Hematopoietic multipotent progenitor cell treated with erythropoietin and hydrocortisone succinate and interleukin-3 and kit ligand, for 15 days (in vitro differentiated cells): ENCODE measurements at regions not wholly inside any gene's neighbourhood (a gene's known extent, or its start where the extent isn't known, plus 50 kb on each side); places are given as distances from the start of the nearest gene placed in this dataset.

Source experiments
- DNase-seq: peaks from one replicate; pipeline ENCODE4 v3.0.0-alpha.2; 2015; ENCODE audit warnings: low spot score

DNA sequence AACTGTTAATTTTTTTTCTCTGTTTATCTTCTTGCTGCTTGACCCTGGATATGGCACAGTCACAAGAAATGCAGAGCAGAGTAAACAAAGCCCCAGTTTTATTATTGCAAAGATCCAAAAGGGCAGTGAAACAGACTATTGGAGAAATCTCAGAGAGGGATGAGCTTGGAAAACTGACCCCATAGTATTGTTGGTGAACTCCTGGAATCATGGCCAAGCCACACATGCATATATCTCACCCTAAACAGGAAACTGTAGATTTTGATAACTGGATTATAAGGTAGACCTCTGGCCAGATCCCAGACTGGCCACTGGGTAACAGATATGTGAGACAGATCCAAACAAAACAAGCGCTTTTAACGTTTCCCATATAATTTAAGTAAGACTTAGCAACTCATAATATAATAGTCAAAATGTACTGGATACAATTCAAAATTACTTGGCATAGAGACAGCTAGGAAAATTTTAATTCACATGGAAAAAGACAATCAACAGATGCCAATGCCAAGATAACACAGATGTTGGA is 263.5 kb upstream of the SEMA6A start:
- DNase-seq = no peak

DNA sequence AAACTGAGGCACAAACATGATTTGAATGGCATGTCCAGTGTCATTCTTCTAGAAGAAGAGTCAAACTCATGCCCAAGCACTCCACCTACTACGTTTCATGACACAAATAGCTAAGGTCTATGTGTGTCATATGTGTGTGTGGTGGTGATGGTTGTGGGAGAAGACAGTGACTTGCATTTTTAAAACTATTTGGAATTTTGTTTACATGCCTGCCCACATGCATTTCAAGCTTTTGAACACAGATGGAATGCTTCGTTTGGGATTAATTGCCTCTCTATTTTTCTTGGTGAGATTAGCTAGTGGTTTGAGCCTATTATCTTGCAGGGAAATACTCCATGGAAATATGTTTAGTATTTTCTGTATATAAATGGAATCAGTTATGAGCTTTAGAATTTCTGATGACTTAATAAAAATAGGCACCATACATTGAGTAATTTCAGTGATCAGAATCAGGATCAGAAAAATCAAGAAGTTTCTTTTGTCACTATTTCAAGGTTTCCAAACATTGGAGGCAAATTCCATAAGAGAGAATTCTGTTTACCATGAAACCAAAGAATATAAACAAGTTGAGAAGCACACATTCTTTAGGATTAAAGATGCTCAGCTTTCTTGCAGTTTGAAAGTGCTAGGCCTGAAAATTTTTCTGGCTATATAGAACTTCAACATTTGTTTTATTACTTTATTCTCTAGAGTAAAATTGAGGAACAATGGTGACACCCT is 260.3 kb upstream of the SEMA6A start:
- no peak for DNase-seq

DNA sequence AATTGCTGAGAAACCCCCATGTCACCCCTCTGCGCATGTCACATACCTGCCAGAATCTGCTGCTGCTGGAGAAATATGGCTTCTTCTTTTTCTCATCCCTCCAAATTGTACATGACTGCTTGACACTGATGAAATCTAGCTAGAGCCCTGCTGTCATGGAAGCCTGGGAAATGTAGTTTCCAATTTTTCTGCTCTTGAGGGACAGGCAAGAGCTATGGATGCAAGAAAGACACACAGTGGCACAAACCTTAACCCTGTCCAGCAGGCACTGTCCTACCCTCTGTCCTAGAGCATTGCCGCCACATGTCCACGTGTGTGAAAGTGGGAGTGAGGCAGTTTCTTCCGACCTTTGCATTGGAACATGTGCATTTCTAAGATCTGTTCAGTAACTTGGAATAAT is 255.5 kb upstream of the SEMA6A start:
- no peak for DNase-seq

DNA sequence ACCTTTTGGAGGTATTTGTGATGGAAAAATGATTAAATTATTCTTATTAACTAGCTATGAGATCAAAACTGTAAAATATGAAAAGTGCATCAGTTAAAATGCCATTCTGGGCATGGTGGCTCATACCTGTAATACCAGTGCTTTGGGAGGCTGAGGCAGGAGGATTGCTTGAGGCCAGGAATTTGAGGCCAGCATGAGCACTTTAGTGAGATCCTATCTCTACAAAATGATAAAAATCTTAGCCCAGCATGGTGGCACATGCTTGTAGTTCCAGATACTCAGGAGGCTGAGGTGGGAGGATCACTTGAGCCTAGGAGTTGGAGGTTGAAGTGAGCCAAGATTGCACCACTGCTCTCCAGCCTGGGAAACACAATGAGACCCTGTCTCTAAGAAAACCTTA is 252.5 kb upstream of the SEMA6A start:
- DNase-seq = no peak

DNA sequence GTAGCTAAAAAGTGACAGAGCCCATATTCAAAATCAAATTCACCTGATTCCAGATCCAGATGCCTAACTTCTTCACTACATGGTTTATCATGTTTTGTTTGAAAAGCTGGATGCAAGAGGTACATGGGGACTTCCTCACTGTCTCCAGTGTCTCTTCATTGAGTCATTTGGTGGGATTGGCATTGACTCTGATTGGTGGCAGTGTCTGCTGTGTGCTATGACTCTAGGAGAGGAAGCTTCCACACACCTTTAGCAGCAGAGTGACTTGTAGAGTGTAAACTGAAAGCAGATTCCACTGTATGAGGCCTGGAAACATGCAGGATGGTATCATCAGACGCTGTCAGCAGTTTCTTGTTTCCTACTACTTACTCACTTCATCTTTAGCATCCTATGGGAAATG is 250.9 kb upstream of the SEMA6A start:
- no peak for DNase-seq

DNA sequence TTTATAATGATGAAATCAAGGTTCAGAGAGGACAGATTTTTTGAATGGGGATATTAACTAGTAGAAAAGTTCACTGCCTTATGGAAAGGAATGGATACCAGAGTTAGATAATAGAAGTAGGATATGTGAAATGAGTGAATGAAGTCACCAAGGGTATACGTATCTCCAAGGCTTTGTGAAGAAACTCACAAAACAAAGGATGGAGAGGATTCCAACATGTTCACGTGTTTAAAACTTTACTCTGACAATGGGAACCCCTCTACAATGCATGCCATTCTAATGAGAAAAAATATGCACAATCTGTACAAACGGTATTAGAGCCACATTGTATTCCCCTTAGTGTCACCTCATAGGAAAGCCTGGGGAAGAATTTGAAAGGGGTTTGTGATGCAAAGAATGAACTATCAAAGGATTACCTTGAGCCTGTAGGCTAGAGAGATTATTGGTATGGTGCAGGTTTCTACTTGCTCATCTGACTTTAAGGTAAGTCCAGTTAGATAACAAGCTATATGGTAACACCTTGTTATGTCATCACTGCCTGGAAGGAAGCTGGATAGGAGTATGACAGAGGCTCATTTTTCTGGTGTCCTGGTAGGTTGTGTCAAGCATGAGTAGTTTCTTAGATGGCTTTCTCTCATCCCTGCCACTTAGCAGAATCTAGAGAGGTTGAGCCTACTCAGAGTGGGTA is 250.3 kb upstream of the SEMA6A start:
- DNase-seq = no peak

DNA sequence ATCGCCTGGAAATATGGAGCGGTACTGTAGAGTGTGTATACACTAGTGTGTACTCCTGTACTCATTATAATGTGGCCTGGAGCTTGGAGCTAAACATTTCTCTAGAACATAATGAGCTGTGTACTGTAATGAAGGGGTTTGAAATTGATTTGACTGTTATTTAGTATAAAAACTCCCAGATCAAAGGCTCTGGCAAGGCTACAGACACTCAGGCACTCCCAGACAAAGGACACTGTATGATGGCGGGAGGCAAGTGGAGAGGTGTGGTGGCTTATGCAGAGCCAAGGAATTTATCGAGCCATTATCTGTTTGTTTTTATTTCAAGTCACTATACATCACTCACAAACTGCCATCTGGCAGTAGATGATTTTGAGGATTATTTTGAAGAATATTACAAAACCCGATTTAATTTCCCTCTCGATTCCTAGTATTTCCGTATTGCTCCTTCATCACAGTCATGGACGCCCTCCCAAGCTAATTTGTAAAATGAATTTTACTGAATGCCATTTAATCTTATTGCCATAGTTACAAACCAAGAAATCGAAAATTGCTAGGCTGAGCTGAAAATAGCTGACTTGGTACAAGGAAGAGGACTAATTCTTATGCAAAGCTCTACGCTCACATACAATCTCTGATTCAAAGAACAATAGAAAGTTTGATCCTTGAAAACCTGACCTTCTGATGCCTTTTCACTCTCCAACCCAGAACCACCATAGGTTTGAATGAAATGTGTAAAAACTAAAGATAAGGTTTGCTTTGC is 240.2 kb upstream of the SEMA6A start:
- DNase-seq = no peak

DNA sequence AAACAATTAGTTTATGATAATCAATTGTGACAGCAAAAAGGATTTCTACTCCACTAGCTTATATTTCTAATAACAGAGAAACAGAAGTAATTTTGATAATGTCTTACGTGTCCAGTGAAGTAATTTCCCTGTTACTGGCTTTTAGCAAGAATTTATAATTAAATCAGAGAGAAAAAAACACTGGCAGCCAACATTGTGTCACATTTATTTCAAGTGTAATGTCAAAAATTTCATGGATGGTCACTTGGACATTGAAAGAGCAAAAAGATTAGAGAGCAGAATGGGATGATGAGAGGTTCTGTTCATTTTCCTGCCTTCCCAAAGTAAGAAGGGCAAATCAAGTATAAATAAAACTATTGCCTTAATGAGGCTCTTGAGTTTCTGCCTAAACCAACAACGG is 239.3 kb upstream of the SEMA6A start:
- no peak for DNase-seq

DNA sequence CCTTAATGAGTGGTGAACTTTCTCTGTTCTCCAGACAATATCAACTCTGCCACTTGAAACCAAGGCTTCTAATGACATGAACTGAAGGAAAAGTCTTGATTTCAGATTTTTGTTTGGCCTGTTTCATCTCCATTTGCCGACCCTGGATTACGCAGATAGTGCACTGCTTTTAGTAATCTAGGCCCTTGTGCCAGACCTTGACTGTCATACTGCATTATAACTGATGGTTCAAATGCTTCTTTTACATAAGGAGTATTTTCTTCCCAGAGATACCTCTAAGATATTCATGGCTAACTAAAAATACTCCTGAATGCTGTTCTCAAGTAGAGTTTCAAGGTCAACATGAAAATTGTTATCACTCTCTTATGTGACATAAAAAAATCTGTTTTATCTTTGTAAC is 238.7 kb upstream of the SEMA6A start:
- DNase-seq = no peak

DNA sequence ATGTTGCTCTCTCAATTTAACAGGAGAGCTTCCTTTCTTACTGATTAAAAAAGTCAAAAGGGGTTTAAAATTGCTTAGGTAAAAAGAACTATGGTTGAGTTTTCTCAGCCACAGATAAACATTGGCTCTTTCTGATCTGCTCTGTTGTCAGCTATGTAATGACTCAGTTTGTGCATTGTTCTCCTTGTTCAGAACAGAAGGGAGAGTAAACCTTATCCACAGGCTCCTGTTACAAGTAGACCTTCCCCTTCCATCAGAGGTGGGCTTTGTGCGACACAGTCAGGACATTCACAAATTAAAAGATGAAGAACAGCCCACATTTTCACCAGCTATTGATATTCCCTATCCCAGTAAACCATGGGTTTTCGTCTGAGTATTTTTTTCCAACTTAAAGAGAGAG is 236.3 kb upstream of the SEMA6A start:
- DNase-seq = no peak

DNA sequence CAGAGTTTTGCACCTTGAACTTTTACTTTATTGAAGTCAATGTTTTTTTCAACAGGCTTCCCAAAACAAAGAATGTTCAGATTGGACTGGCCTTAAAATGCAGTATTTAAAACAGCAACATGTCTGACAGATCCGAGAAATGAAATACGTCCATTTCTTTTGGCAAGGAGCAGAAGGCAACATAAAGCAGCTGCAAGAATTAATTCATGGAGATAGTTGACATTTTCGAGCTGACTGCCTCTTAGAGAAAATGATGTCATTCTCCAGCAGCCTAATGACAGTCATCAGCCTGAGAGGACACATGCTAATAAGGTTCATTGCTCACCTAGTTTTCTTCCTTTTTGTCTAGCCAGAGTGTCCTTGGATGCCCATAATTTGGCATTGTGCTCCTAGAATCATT is 232.2 kb upstream of the SEMA6A start:
- no peak for DNase-seq

DNA sequence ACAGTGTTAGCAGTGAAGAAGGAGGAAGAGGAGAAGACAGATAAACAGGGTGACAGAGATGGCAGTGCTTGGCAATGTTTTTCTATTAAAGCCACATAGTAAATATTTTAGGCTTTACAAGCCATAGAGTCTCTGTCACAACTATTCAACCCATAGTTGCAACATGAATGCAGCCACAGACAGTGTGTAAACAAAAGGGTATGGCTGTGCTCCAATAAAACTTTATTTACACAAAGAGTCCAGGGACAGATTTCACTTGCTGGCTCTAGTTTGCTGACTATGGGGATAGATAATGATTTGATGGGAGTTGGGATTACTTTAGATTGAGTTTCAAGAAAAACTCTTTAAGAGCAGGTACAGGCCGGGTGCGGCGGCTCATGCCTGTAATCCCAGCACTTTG is 224.8 kb upstream of the SEMA6A start:
- no peak for DNase-seq

DNA sequence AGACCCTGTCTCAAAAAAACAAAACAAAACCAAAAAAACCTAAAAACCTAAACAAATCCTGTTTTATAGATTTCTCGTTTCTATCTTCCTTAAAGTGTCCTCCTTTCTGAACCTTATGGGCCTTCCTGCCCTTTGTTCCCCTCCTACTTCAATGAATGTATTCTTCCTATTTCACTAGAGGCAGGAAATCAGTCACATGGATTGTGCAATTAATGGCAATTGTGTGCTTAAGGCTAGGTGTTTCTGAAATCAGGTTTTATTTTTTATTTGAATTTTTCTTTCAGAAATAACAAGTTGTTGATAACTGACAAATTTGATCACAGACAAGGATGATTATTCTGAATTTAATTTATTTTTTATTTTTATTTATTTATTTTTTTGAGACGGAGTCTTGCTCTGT is 220.6 kb upstream of the SEMA6A start:
- DNase-seq = no peak

DNA sequence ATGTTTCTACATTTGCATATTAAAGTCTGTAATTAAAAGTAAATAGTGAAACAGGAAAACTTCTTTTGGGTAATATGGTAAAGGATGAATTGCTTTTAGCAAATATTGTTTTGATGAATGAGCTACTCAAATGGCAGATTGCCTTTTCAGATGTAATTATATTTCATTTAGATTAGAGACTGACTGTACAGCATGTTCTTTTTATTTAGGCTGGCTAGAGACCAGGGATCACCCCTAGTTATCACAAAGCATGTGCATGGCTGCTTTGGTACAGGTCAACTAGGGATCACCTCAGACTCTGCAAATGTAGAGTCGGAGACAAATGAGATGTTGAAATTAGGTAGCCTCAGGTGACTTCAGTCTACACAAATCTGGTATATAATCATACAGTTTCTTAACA is 214.9 kb upstream of the SEMA6A start:
- no peak for DNase-seq

DNA sequence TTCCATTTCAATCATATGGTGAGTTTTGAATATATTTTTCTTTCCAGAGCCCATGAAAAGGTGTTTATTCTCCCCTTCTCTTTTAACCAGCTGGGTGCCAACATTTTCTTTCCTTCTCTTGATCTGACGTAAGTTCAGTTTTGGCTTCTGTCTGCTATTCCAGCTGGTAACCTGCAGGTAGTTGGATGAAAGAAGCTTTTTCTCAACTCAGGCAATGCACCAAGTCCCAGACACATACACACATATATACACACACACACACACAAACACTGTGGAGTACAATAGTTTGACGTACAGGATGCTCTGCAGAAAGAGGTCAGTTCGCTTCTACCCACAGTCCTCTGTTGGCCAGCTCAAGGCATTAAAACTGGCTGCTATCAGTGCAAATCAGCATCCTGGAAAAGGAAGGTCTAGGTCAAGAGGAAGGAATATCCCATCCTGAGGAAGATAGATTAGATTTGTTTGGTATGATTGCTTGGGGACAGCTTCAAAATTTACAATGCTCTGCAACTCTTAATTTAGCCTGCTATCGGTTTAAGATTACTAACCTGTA is 214.3 kb upstream of the SEMA6A start:
- DNase-seq = no peak

DNA sequence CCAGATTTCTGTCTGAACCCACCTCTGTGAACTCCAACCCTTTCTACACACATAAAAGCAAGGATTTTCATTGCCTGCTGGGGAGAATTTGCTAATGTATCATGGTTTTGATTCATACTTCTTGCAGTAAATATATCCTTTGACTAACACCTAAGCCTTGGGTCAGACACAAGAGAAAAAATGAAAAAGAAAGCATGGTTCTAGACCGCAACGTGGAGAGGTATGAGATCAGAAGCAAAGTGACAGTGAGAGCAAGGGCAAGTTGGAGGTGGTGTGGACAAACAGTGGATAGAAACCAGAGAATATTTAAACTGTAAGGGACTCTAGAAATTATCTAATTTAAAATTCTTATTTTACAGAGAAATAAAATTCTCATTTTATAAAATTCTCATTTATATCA is 212.9 kb upstream of the SEMA6A start:
- DNase-seq = no peak

DNA sequence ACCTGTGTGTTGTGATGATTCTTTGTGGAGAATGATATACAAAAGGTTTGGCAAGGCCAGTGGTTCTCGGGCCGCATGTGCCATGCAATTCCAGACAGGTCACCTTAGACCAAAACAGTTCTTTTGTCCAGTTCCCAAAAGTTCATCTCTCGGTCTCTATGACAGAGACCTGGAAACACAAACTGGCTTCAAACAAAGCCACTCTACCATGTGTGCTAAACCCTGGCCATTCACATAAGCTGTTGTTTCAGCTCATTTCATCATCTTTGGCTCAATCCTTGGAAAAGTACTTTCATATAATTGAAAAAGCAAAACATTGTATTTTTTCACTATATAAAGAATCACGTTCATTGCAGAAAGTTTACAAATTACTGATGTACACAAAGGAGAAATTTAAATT is 210.5 kb upstream of the SEMA6A start:
- DNase-seq = no peak

DNA sequence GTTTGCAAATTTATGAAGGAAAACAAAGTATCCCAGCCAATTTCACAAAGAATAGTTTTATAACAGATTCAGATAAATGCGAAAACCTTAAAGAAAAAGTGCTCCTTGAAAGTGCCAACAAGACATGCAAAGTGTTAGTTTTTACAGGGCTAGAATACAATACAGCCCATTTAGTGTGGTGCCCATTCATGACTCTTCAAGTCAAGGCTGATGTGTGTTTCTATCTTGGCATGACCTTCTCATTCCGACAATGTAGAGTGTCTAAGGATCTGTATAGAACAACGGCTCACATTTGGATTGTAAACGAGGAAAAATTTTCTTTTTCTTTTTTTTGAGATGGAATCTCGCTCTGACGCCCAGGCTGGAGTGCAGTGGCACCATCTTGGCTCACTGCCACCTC is 205.2 kb upstream of the SEMA6A start:
- no peak for DNase-seq

DNA sequence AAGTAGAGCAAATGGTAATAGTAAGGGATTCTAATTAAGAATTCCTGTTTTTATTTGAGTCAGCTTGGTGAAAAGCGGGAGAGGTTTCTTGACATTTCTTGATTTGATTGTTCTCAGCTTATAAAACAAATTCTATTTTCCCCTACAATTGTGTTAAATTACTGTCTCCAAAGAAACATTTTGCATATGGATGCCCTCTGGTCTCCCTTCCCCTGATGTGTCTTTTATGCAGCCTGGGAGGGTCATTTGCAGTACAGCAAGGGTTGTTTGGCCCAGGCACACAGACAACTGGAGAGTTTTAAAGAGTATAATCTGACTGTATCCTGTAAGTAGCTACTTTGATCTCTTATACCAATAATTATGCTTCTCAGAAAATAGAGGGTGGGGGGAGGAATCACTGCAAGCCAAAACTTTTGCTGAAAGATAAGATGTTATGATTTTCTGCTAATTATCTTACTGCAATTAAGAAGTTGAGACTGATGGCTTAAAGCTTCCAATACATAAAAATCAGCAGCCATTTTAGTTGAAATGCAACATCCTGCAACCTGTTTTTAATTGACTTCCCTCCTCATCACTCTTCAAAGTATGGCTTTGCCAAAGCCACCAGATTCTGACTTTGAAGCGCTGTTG is 204.1 kb upstream of the SEMA6A start:
- DNase-seq = no peak

DNA sequence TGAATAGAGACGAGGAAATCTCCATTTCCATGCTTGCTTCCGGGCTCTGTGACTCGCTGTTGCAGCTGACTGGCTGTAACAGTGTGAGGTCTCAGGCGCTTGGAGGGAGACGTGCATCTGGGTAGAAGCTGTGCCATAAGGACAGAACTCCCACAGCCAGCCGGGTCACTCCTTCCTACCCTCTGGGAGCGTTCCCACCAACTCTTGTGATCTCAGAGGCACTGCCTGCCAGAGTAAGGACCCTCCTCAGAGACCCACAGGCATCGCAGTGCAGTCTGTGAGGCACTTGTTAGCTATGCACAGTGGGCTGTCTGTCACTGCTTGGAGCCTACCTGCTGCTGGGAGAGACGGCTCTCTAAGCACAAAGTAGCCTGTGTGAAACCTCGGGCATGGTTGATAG is 203.4 kb upstream of the SEMA6A start:
- no peak for DNase-seq

DNA sequence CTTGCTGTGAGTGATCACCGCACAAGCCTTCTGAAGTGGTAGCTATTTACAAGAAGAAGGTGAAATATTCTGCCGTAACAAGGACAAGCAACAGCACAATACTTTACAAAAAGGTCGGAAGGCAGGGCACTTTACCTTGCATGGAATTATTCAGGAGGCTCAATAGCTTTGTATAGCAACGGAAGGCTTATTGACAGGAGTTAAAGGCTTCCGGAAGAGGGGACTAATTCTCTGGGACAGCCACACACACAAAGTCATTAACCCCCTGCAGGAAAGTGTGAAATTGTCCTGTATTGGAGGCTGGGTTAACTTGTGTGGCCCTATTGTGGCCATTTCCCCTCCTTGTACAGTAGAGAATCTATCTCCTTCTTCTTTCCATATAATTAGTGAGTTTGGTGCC is 199.3 kb upstream of the SEMA6A start:
- no peak for DNase-seq

DNA sequence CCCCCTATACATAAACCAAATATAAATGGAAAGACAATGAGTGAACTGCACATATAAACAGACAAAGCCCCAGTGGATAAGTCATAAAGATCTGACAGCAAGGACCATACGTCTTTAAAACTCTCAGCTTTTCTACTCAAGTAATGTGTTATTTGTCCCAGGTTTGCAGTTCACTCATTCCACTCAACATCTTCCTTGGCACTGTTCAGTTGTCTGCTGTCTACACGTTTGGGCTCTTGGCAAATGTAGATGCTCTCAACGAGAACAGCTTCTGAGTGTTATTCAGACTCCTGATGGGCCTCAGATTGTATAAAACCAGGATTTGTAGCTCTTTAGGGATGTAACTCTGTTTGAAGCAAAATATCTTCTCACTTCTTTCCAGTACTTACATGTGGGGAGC is 198.2 kb upstream of the SEMA6A start:
- no peak for DNase-seq

DNA sequence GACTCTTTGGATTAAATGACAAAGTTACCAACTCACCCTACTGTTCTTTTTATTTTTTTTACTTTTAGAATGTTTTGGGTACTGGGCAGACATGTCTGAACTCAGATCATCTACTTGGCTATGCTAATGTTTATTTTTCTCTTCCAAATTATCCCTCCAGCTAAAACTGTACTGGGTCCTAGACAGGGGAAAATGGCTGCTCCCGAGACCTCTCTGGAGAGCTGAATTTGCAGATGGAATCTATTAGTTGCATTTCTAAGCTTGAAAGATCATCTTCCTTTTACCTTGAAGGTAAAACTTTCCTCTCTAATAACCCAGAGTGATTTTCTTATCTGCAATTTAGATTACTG is 197.5 kb upstream of the SEMA6A start:
- no peak for DNase-seq
